Endothelial cell of umbilical vein (primary cell): ENCODE measurements at regions not wholly inside any gene's neighbourhood (a gene's known extent, or its start where the extent isn't known, plus 50 kb on each side); places are given as distances from the start of the nearest gene placed in this dataset.
"Not testable (repeated sequence)": the region's sequence is repeated elsewhere in the genome, so short reads cannot be mapped to it uniquely, and the experiment has no call there.

Experiments
- BruUV-seq: library from RNA; stranded (reverse); fragments of 400-500 nt; replicated peaks from 2 replicates; lab custom pipeline; 2021; lab: Mats Ljungman, UMichigan
- CTCF ChIA-PET: fragments of 300-600, 350-600 bp; sonication (Branson Sonifier 250); formaldehyde crosslinking; loops from one replicate; lab custom pipeline; 2021; ENCODE audit warnings: antibody characterized with exemption, inconsistent platforms; lab: Charles Lee
- POLR2A ChIA-PET: fragments of 300-600, 350-600 bp; sonication (Branson Sonifier 250); formaldehyde crosslinking; loops from one replicate; lab custom pipeline; 2021; ENCODE audit warnings: antibody characterized with exemption, inconsistent platforms; lab: Charles Lee
- DNase-seq: peaks from one replicate; pipeline ENCODE4 v3.0.0-alpha.2; 2011; ENCODE audit warnings: low read depth, low spot score
- FAIRE-seq: peaks from 2 replicates; lab custom pipeline; 2011; peaks lifted over from hg19 to GRCh38; lab: Jason Lieb, UNC
- H2AFZ ChIP-seq: 2 replicates; pipeline ENCODE4 v1.6.0; 2012; ENCODE audit warnings: low read depth, low read length, control low read depth, inconsistent platforms
- H3K27ac ChIP-seq: 2 replicates; pipeline ENCODE4 v1.5.1; 2011; ENCODE audit warnings: low read depth, mild to moderate bottlenecking, control low read depth, low read length, moderate library complexity; ENCODE audit not compliant: insufficient read depth
- H3K27me3 ChIP-seq, 2 experiments: 2 replicates each; pipeline versions ENCODE4 v1.6.0 to v1.6.1; 2011; ENCODE audit warnings: low read length in 2 of 2, mixed read lengths in 1 of 2; ENCODE audit not compliant: control insufficient read depth in 2 of 2, insufficient read depth in 2 of 2
- H3K36me3 ChIP-seq, 2 experiments: 2 replicates in 1 of 2; 3 replicates in 1 of 2; pipeline ENCODE4 v1.5.1; 2011; ENCODE audit warnings: low read length in 2 of 2, mild to moderate bottlenecking in 1 of 2, moderate library complexity in 1 of 2; ENCODE audit not compliant: control insufficient read depth in 2 of 2, insufficient read depth in 2 of 2; ENCODE audit errors: extremely low read depth in 1 of 2
- H3K4me1 ChIP-seq: 3 replicates; pipeline ENCODE4 v1.5.1; 2011; ENCODE audit warnings: mild to moderate bottlenecking, low read length; ENCODE audit not compliant: control insufficient read depth, insufficient read depth; ENCODE audit errors: extremely low read depth
- H3K4me2 ChIP-seq: 2 replicates; pipeline ENCODE4 v1.6.1; 2011; ENCODE audit warnings: low read length, control low read depth, mixed read lengths; ENCODE audit not compliant: insufficient read depth
- H3K4me3 ChIP-seq, 3 experiments: fragments of 200-600 bp in 1 of 3; sonication (generic), shearing (Covaris generic) in 1 of 3; replicated peaks in 1 of 3; 2 replicates each; pipeline ENCODE4 v1.5.1; 2011 to 2016; ENCODE audit warnings: control low read depth in 3 of 3, low read length in 3 of 3, mild to moderate bottlenecking in 2 of 3, inconsistent platforms in 1 of 3, low read depth in 1 of 3, moderate library complexity in 1 of 3; ENCODE audit not compliant: insufficient read depth in 1 of 3
- H3K79me2 ChIP-seq: 2 replicates; pipeline ENCODE4 v1.6.0; 2012; ENCODE audit warnings: low read length, inconsistent platforms; ENCODE audit not compliant: control insufficient read depth, insufficient read depth
- H3K9ac ChIP-seq: replicated peaks from 2 replicates; pipeline ENCODE3; 2011; ENCODE audit warnings: low read length, control low read depth; ENCODE audit not compliant: insufficient read depth; ENCODE audit errors: extremely low read depth
- H3K9me1 ChIP-seq: replicated peaks from 3 replicates; pipeline ENCODE4 v1.6.0; 2011; ENCODE audit warnings: mild to moderate bottlenecking, low read length; ENCODE audit not compliant: control insufficient read depth, insufficient read depth; ENCODE audit errors: extremely low read depth
- H3K9me3 ChIP-seq: replicated peaks from 2 replicates; pipeline ENCODE4 v1.5.1; 2012; ENCODE audit warnings: low read length, inconsistent platforms; ENCODE audit not compliant: control insufficient read depth, insufficient read depth
- H4K20me1 ChIP-seq: replicated peaks from 2 replicates; pipeline ENCODE3; 2011; ENCODE audit warnings: mild to moderate bottlenecking, low read length; ENCODE audit not compliant: control insufficient read depth, insufficient read depth; ENCODE audit errors: extremely low read depth
- CTCF ChIP-seq, 2 donors: IDR thresholded peaks; 1 replicate in 1 of 2; 2 replicates in 1 of 2; pipeline ENCODE4 v1.5.1; 2011; ENCODE audit warnings: low read length in 2 of 2, mild to moderate bottlenecking in 2 of 2, moderate library complexity in 2 of 2, control low read depth in 1 of 2, inconsistent platforms in 1 of 2, low read depth in 1 of 2; ENCODE audit not compliant: insufficient read depth in 1 of 2; ENCODE audit errors: extremely low read depth in 1 of 2
- GATA2 ChIP-seq: IDR thresholded peaks from 2 replicates; pipeline ENCODE4 v1.7.0; 2011; ENCODE audit warnings: low read depth, mild to moderate bottlenecking, moderate library complexity, mixed read lengths, low read length; ENCODE audit not compliant: insufficient read length, insufficient read depth
- MYC ChIP-seq: IDR thresholded peaks from one replicate; pipeline ENCODE4 v1.6.1; 2011; ENCODE audit warnings: mild to moderate bottlenecking, low read depth, low read length
- POLR2A ChIP-seq: IDR thresholded peaks from 2 replicates; pipeline ENCODE4 v1.6.1; 2012; ENCODE audit warnings: low read depth, mild to moderate bottlenecking, control low read depth, low read length
- POLR2AphosphoS5 ChIP-seq: IDR thresholded peaks from 2 replicates; pipeline ENCODE4 v1.6.1; 2012; ENCODE audit warnings: low read depth, mild to moderate bottlenecking, control low read depth, low read length, moderate library complexity; ENCODE audit not compliant: insufficient read depth
- dilution Hi-C: fragments of 300-500 bp; cut with MboI; formaldehyde crosslinking; loops from one replicate; pipeline ENCODE4 v1.15.0; 2019; ENCODE audit warnings: low sequenced_read_pairs; ENCODE audit not compliant: extremely low pct_ligation_motif_present
- intact Hi-C: fragments of 100-400 bp; cut with micrococcal nuclease; formaldehyde crosslinking; loops from one replicate; pipeline ENCODE4 v1.10.0; 2022
- TF ChIP-seq, protein P1 (sequence below): IDR thresholded peaks from 2 replicates; pipeline ENCODE4 v1.6.1; 2011; ENCODE audit not compliant: insufficient read depth, insufficient read length

GRCh38 chr11:70597751-70598625 is 199.7 kb downstream of the CTTN start:
- no peak for DNase-seq
- no peak for FAIRE-seq
- Histone ChIP-seq H2AFZ (no peak overlapping the region), H3K36me3 (no peaks in the 10 kb centered on the region), H3K4me3 (no peak overlapping the region), H3K27ac (no peak overlapping the region), H3K27me3 (no peaks in the 10 kb centered on the region), H3K4me2 (no peak overlapping the region), H3K9ac (no peak overlapping the region), H4K20me1 (no peaks in the 10 kb centered on the region), H3K79me2 (no peaks in the 10 kb centered on the region), H3K9me1 (no peaks in the 10 kb centered on the region), H3K4me1 (no peaks in the 10 kb centered on the region), H3K9me3 (no peaks in the 10 kb centered on the region)
- ChIA-PET POLR2A (no interaction called here), CTCF (no interaction called here)
- no peak for TF ChIP-seq GATA2
- TF ChIP-seq, protein P1, sequence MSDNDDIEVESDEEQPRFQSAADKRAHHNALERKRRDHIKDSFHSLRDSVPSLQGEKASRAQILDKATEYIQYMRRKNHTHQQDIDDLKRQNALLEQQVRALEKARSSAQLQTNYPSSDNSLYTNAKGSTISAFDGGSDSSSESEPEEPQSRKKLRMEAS: no peak
- no peak for TF ChIP-seq CTCF (IDR thresholded peaks at IDR 0.05; ENCODE audit: extremely low read depth in 1 of 2, insufficient read depth in 1 of 2, low read depth in 1 of 2, low read length in 2 of 2)
- TF ChIP-seq POLR2A: no peak
- no peak for TF ChIP-seq POLR2AphosphoS5
- TF ChIP-seq MYC: no peak
- BruUV-seq: no TSS peak
- dilution Hi-C loops (no loop called here), intact Hi-C loops (no loop called here)

GRCh38 chr11:70600911-70601415 is 202.6 kb downstream of the CTTN start:
- H3K79me2 ChIP-seq, CTCF ChIA-PET, intact Hi-C loops, POLR2A ChIA-PET, H3K9me1 ChIP-seq, dilution Hi-C loops, H3K9me3 ChIP-seq, H3K27me3 ChIP-seq, H3K27ac ChIP-seq, H4K20me1 ChIP-seq, H2AFZ ChIP-seq, FAIRE-seq, H3K4me2 ChIP-seq, H3K4me1 ChIP-seq, H3K36me3 ChIP-seq, DNase-seq, H3K4me3 ChIP-seq, BruUV-seq, H3K9ac ChIP-seq: not testable (repeated sequence)
